Loucy (cell line): ENCODE measurements at regions not wholly inside any gene's neighbourhood (a gene's known extent, or its start where the extent isn't known, plus 50 kb on each side); places are given as distances from the start of the nearest gene placed in this dataset.

Experiments
- CTCF ChIP-seq: fragments of 200-600 bp; sonication (generic); conservative IDR thresholded peaks from 2 replicates; pipeline ENCODE4 v1.5.1; 2014; ENCODE audit warnings: mild to moderate bottlenecking, antibody characterized with exemption, low read length
- EZH2phosphoT487 ChIP-seq: fragments of 200-600 bp; IDR thresholded peaks from 2 replicates; pipeline ENCODE4 v1.6.1; 2018; ENCODE audit warnings: antibody characterized with exemption, mild to moderate bottlenecking, moderate library complexity, borderline replicate concordance

- no peak for TF ChIP-seq CTCF
- TF ChIP-seq EZH2phosphoT487: no peak
These were observed 409.4 kb upstream of the DAB1 start for GRCh38 chr1:57833296-57833695.
